Gastrocnemius medialis (tissue), 4 donors: ENCODE measurements at regions not wholly inside any gene's neighbourhood (a gene's known extent, or its start where the extent isn't known, plus 50 kb on each side); places are given as distances from the start of the nearest gene placed in this dataset.

Experiments
- POLR2A ChIP-seq, 2 donors: fragments of 450-650 bp; IDR thresholded peaks; one replicate each; pipeline ENCODE4 v1.6.1; 2017; ENCODE audit warnings: antibody characterized with exemption in 2 of 2, mild to moderate bottlenecking in 2 of 2, moderate library complexity in 2 of 2
- TF ChIP-seq, protein P1 (sequence below), 5 experiments: fragments of 450-650 bp in 3 of 5; fragments of 200-600 bp in 2 of 5; sonication (generic) in 2 of 5; IDR thresholded peaks in 4 of 5; conservative IDR thresholded peaks in 1 of 5; 1 replicate in 4 of 5; 2 replicates in 1 of 5; pipeline ENCODE4 v1.5.1; 2016 to 2019; ENCODE audit warnings: antibody characterized with exemption in 5 of 5, mild to moderate bottlenecking in 3 of 5, moderate library complexity in 3 of 5

DNA sequence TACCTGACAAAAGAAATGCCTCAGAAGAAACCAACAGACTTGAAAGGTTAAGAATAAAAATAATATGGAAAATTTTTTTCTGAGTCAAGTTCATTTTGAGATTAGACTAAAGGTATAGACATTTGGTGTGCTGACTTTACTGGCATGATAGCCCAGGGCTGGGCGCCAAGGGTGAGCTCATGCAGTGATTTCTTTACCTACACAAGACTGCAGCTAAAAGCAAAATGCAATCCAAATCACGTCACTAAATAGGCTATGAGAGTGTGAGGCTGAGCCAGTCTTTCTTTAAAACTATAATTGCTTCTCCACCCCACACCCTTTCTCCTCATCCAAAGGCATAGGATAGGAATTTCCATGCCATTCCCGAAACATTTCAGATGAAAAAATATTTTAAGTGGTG, 196.5 kb downstream of the FAM76B start:
- TF ChIP-seq POLR2A (IDR thresholded peaks at IDR 0.05) = no peak
- TF ChIP-seq, protein P1, sequence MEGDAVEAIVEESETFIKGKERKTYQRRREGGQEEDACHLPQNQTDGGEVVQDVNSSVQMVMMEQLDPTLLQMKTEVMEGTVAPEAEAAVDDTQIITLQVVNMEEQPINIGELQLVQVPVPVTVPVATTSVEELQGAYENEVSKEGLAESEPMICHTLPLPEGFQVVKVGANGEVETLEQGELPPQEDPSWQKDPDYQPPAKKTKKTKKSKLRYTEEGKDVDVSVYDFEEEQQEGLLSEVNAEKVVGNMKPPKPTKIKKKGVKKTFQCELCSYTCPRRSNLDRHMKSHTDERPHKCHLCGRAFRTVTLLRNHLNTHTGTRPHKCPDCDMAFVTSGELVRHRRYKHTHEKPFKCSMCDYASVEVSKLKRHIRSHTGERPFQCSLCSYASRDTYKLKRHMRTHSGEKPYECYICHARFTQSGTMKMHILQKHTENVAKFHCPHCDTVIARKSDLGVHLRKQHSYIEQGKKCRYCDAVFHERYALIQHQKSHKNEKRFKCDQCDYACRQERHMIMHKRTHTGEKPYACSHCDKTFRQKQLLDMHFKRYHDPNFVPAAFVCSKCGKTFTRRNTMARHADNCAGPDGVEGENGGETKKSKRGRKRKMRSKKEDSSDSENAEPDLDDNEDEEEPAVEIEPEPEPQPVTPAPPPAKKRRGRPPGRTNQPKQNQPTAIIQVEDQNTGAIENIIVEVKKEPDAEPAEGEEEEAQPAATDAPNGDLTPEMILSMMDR (IDR thresholded peaks at IDR 0.05 in 4 of 5, conservative IDR thresholded peaks at IDR 0.05 in 1 of 5) = no peak
